ENCODE measurements at regions not wholly inside any gene's neighbourhood (a gene's known extent, or its start where the extent isn't known, plus 50 kb on each side); places are given as distances from the start of the nearest gene placed in this dataset.
"Not testable (repeated sequence)": the region's sequence is repeated elsewhere in the genome, so short reads cannot be mapped to it uniquely, and the experiment has no call there.

GRCh38 chr18:59057969-59058368 is 81.7 kb upstream of the SEC11C start:
- DNase-seq (ENCODE audit: low spot score): no peak

- DNase-seq (ENCODE audit: low spot score): no peak
Measured at GRCh38 chr18:59059140-59059539, 80.5 kb upstream of the SEC11C start.

- no peak for DNase-seq (ENCODE audit: low spot score)
Measured at GRCh38 chr18:59060551-59060950, 79.1 kb upstream of the SEC11C start.

- DNase-seq (ENCODE audit: low spot score): no peak
Measured at GRCh38 chr18:59061914-59062642, 77.6 kb upstream of the SEC11C start.

- DNase-seq (ENCODE audit: low spot score): no peak
Measured at GRCh38 chr18:59062643-59063006, 77.1 kb upstream of the SEC11C start.

GRCh38 chr18:59063300-59063906 is 76.3 kb upstream of the SEC11C start:
- no peak for DNase-seq (ENCODE audit: low spot score)

GRCh38 chr18:59063912-59064311 is 75.8 kb upstream of the SEC11C start:
- DNase-seq (ENCODE audit: low spot score): no peak

GRCh38 chr18:59065684-59066083 is 74.0 kb upstream of the SEC11C start:
- no peak for DNase-seq (ENCODE audit: low spot score)

GRCh38 chr18:59067873-59068272 is 71.8 kb upstream of the SEC11C start:
- peak; percentile 54 for DNase-seq (ENCODE audit: low spot score)

GRCh38 chr18:59068276-59069071 is 71.2 kb upstream of the SEC11C start:
- DNase-seq (ENCODE audit: low spot score): no peak

- DNase-seq (ENCODE audit: low spot score): peak; percentile 91
Measured at GRCh38 chr18:59070181-59070912, 69.3 kb upstream of the SEC11C start.

GRCh38 chr18:59072727-59073421 is 66.8 kb upstream of the SEC11C start:
- no peak for DNase-seq (ENCODE audit: low spot score)

- no peak for DNase-seq (ENCODE audit: low spot score)
Measured at GRCh38 chr18:59075923-59076322, 63.8 kb upstream of the SEC11C start.

GRCh38 chr18:59079264-59079663 is 60.4 kb upstream of the SEC11C start:
- no peak for DNase-seq (ENCODE audit: low spot score)

- DNase-seq (ENCODE audit: low spot score): not testable (repeated sequence)
Measured at GRCh38 chr18:59079687-59080501, 59.8 kb upstream of the SEC11C start.

GRCh38 chr18:59083136-59083818 is 56.4 kb upstream of the SEC11C start:
- peak; percentile 64 for DNase-seq (ENCODE audit: low spot score)

GRCh38 chr18:59085126-59085794 is 54.4 kb upstream of the SEC11C start:
- no peak for DNase-seq (ENCODE audit: low spot score)

GRCh38 chr18:59085797-59086196 is 53.9 kb upstream of the SEC11C start:
- DNase-seq (ENCODE audit: low spot score): no peak

GRCh38 chr18:59086522-59086921 is 53.2 kb upstream of the SEC11C start:
- no peak for DNase-seq (ENCODE audit: low spot score)

GRCh38 chr18:59087391-59087790 is 52.3 kb upstream of the SEC11C start:
- DNase-seq (ENCODE audit: low spot score): no peak

Data from pons (tissue), 1 donor.